ENCODE measurements at regions not wholly inside any gene's neighbourhood (a gene's known extent, or its start where the extent isn't known, plus 50 kb on each side); places are given as distances from the start of the nearest gene placed in this dataset.

GRCh38 chr11:105389952-105390351 is 219.9 kb upstream of the GRIA4 start:
- TF ChIP-seq CTCF (IDR thresholded peaks at IDR 0.05): no peak
- no peak overlapping the region for H3K27ac Mint-ChIP-seq
- no peak overlapping the region for H3K4me3 Mint-ChIP-seq
- no peak for DNase-seq
- no peaks in the 10 kb centered on the region for H3K9me3 Mint-ChIP-seq
- no peaks in the 10 kb centered on the region for H3K4me1 Mint-ChIP-seq
- H3K27me3 Mint-ChIP-seq (ENCODE audit: low read depth, poor library complexity): no peaks in the 10 kb centered on the region
- no peaks in the 10 kb centered on the region for H3K36me3 Mint-ChIP-seq (ENCODE audit: low read depth)

- no peaks in the 10 kb centered on the region for H3K36me3 Mint-ChIP-seq (ENCODE audit: low read depth)
- no peaks in the 10 kb centered on the region for H3K27me3 Mint-ChIP-seq (ENCODE audit: low read depth, poor library complexity)
- H3K9me3 Mint-ChIP-seq: no peaks in the 10 kb centered on the region
- H3K4me1 Mint-ChIP-seq: no peaks in the 10 kb centered on the region
- H3K4me3 Mint-ChIP-seq: no peak overlapping the region
- DNase-seq: no peak
- H3K27ac Mint-ChIP-seq: no peak overlapping the region
- no peak for TF ChIP-seq CTCF (IDR thresholded peaks at IDR 0.05)
Measured at GRCh38 chr11:105388006-105388405, 221.9 kb upstream of the GRIA4 start.

GRCh38 chr11:105381941-105382340 is 227.9 kb upstream of the GRIA4 start:
- Mint-ChIP-seq H3K4me1 (no peaks in the 10 kb centered on the region), H3K4me3 (no peak overlapping the region)
- TF ChIP-seq CTCF (IDR thresholded peaks at IDR 0.05): no peak

GRCh38 chr11:105377870-105378269 is 232.0 kb upstream of the GRIA4 start:
- H3K9me3 Mint-ChIP-seq: peaks cover 17% of the 10 kb centered on the region
- H3K36me3 Mint-ChIP-seq (ENCODE audit: low read depth): no peaks in the 10 kb centered on the region
- no peaks in the 10 kb centered on the region for H3K27me3 Mint-ChIP-seq (ENCODE audit: low read depth, poor library complexity)

More at GRCh38 chr11:105381941-105382340, 227.9 kb upstream of the GRIA4 start:
- DNase-seq: no peak
- Mint-ChIP-seq H3K9me3 (no peaks in the 10 kb centered on the region), H3K36me3 (ENCODE audit: low read depth) (no peaks in the 10 kb centered on the region), H3K27ac (no peak overlapping the region), H3K27me3 (ENCODE audit: low read depth, poor library complexity) (no peaks in the 10 kb centered on the region)

GRCh38 chr11:105372206-105372605 is 232.6 kb upstream of the CARD18 start:
- peaks cover 17% of the 10 kb centered on the region for H3K9me3 Mint-ChIP-seq

More at GRCh38 chr11:105377870-105378269, 232.0 kb upstream of the GRIA4 start:
- DNase-seq: no peak
- H3K4me3 Mint-ChIP-seq: no peak overlapping the region
- H3K4me1 Mint-ChIP-seq: no peaks in the 10 kb centered on the region
- no peak overlapping the region for H3K27ac Mint-ChIP-seq
- TF ChIP-seq CTCF (IDR thresholded peaks at IDR 0.05): no peak

More at GRCh38 chr11:105372206-105372605, 232.6 kb upstream of the CARD18 start:
- Mint-ChIP-seq H3K4me3 (no peak overlapping the region), H3K4me1 (peaks cover 5% of the 10 kb centered on the region), H3K36me3 (ENCODE audit: low read depth) (no peaks in the 10 kb centered on the region), H3K27ac (no peak overlapping the region), H3K27me3 (ENCODE audit: low read depth, poor library complexity) (no peaks in the 10 kb centered on the region)
- DNase-seq: no peak
- no peak for TF ChIP-seq CTCF (IDR thresholded peaks at IDR 0.05)
